Panc1 (cell line): ENCODE measurements at regions not wholly inside any gene's neighbourhood (a gene's known extent, or its start where the extent isn't known, plus 50 kb on each side); places are given as distances from the start of the nearest gene placed in this dataset.

Experiments
- ATAC-seq: fragments of 200-7000 bp; cut with Tn5 transposase; 2 replicates; pipeline ENCODE4 v1.9.1; 2020; ENCODE audit warnings: mild to moderate bottlenecking, moderate library complexity
- BruUV-seq: library from RNA; stranded (reverse); fragments of 400-500 nt; replicated peaks from 2 replicates; lab custom pipeline; 2021; lab: Mats Ljungman, UMichigan
- CTCF ChIA-PET: fragments of 300-600 bp; sonication (Branson Sonifier 250); formaldehyde crosslinking; loops from one replicate; lab custom pipeline; 2022; ENCODE audit warnings: antibody characterized with exemption; lab: Charles Lee
- POLR2A ChIA-PET: fragments of 300-600 bp; sonication (Branson Sonifier 250); formaldehyde crosslinking; loops from one replicate; lab custom pipeline; 2022; ENCODE audit warnings: antibody characterized with exemption; lab: Charles Lee
- DNase-seq: peaks from one replicate; pipeline ENCODE4 v3.0.0-alpha.2; 2010; ENCODE audit warnings: low read depth, low spot score
- H3K27ac ChIP-seq: 2 replicates; pipeline ENCODE4 v1.5.1; 2011; ENCODE audit warnings: mild to moderate bottlenecking, low read length, inconsistent platforms
- H3K27me3 ChIP-seq: fragments of 200-500 bp; sonication (Bioruptor generic); 2 replicates; pipeline ENCODE4 v1.6.0; 2014; ENCODE audit warnings: low read length, inconsistent platforms; ENCODE audit not compliant: control insufficient read depth, insufficient read depth
- H3K36me3 ChIP-seq: fragments of 200-500 bp; sonication (Bioruptor generic); 2 replicates; pipeline ENCODE4 v1.5.1; 2014; ENCODE audit warnings: inconsistent platforms, mild to moderate bottlenecking, low read length, moderate library complexity; ENCODE audit not compliant: control insufficient read depth, insufficient read depth
- H3K4me1 ChIP-seq: 2 replicates; pipeline ENCODE4 v1.5.1; 2011; ENCODE audit warnings: inconsistent platforms, mild to moderate bottlenecking, low read length, moderate library complexity; ENCODE audit not compliant: control insufficient read depth, insufficient read depth
- H3K4me3 ChIP-seq, 2 experiments: 2 replicates each; pipeline ENCODE4 v1.5.1; 2011 to 2012; ENCODE audit warnings: low read depth in 2 of 2, low read length in 2 of 2, mild to moderate bottlenecking in 2 of 2, inconsistent platforms in 1 of 2, moderate library complexity in 1 of 2
- H3K9me3 ChIP-seq: fragments of 200-500 bp; sonication (Bioruptor generic); 2 replicates; pipeline ENCODE4 v1.5.1; 2014; ENCODE audit warnings: low read depth, mild to moderate bottlenecking, inconsistent platforms, low read length, moderate library complexity; ENCODE audit not compliant: control insufficient read depth, insufficient read depth
- POLR2AphosphoS5 ChIP-seq: IDR thresholded peaks from 2 replicates; pipeline ENCODE4 v1.6.1; 2012; ENCODE audit warnings: mild to moderate bottlenecking, low read depth, low read length, moderate library complexity
- SIN3A ChIP-seq: IDR thresholded peaks from 2 replicates; pipeline ENCODE4 v1.6.1; 2012; ENCODE audit warnings: low read depth, mild to moderate bottlenecking, low read length, moderate library complexity, borderline replicate concordance; ENCODE audit not compliant: insufficient read depth
- TCF7L2 ChIP-seq: IDR thresholded peaks from 2 replicates; pipeline ENCODE4 v1.6.1; 2011; ENCODE audit warnings: mild to moderate bottlenecking, low read depth, low read length, inconsistent platforms
- in situ Hi-C: cut with HindIII; loops from 2 replicates; pipeline ENCODE4 v1.10.0; 2016; ENCODE audit warnings: low sequenced_read_pairs, low pct_unique_long_range_greater_than_20kb
- intact Hi-C: fragments of 100-400 bp; cut with micrococcal nuclease; formaldehyde crosslinking; loops from one replicate; pipeline ENCODE4 v1.10.0; 2022; ENCODE audit not compliant: unreplicated experiment
- TF ChIP-seq, protein P1 (sequence below): fragments of 450-650 bp; IDR thresholded peaks from 2 replicates; pipeline ENCODE4 v1.5.1; 2017; ENCODE audit warnings: mild to moderate bottlenecking
- TF ChIP-seq, protein P2 (sequence below), 2 experiments: IDR thresholded peaks; 2 replicates each; pipeline ENCODE4 v1.6.1; 2011 to 2012; ENCODE audit warnings: low read depth in 2 of 2, control low read depth in 1 of 2, low read length in 1 of 2, mild to moderate bottlenecking in 1 of 2, moderate library complexity in 1 of 2; ENCODE audit not compliant: insufficient read depth in 1 of 2

DNA sequence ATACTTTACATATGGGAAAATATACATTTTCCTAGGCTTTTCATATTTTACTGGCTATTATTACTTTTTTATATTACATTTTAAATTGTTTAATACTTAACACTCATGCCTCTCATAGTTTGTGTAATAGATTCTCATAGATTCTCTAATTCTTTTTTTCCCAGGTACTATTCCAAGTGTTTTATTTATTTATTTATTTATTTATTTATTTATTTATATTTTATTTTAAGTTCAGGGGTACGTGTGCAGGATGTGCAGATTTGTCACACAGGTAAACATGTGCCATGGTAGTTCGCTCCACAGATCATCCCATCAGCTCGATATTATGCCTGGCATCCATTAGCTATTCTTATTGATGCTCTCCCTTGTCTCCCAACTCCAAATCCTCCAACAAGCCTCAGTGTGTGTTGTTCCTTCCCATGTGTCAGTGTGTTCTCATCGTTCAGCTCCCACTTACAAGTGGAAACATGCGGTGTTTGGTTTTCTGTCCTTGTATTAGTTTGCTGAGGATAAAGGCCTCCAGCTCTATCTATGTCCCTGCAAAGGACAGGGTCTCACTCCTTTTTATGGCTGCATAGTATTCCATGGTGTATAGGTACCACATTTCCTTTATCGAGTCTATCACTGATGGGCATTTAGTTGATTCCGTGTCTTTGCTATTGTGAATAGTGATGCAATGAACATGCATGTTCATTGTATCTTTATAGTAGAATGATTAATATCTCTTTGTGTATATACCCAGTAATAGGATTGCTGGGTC, 205.4 kb upstream of the P2RY1 start:
- intact Hi-C loops (no loop called here), in situ Hi-C loops (no loop called here)
- ChIA-PET POLR2A (no interaction called here), CTCF (no interaction called here)
- H3K4me1 ChIP-seq, result no peaks in the 10 kb centered on the region
- H3K36me3 ChIP-seq, result no peaks in the 10 kb centered on the region
- DNase-seq, result no peak
- TF ChIP-seq, protein P1, sequence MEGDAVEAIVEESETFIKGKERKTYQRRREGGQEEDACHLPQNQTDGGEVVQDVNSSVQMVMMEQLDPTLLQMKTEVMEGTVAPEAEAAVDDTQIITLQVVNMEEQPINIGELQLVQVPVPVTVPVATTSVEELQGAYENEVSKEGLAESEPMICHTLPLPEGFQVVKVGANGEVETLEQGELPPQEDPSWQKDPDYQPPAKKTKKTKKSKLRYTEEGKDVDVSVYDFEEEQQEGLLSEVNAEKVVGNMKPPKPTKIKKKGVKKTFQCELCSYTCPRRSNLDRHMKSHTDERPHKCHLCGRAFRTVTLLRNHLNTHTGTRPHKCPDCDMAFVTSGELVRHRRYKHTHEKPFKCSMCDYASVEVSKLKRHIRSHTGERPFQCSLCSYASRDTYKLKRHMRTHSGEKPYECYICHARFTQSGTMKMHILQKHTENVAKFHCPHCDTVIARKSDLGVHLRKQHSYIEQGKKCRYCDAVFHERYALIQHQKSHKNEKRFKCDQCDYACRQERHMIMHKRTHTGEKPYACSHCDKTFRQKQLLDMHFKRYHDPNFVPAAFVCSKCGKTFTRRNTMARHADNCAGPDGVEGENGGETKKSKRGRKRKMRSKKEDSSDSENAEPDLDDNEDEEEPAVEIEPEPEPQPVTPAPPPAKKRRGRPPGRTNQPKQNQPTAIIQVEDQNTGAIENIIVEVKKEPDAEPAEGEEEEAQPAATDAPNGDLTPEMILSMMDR, result no peak
- TF ChIP-seq, protein P2, sequence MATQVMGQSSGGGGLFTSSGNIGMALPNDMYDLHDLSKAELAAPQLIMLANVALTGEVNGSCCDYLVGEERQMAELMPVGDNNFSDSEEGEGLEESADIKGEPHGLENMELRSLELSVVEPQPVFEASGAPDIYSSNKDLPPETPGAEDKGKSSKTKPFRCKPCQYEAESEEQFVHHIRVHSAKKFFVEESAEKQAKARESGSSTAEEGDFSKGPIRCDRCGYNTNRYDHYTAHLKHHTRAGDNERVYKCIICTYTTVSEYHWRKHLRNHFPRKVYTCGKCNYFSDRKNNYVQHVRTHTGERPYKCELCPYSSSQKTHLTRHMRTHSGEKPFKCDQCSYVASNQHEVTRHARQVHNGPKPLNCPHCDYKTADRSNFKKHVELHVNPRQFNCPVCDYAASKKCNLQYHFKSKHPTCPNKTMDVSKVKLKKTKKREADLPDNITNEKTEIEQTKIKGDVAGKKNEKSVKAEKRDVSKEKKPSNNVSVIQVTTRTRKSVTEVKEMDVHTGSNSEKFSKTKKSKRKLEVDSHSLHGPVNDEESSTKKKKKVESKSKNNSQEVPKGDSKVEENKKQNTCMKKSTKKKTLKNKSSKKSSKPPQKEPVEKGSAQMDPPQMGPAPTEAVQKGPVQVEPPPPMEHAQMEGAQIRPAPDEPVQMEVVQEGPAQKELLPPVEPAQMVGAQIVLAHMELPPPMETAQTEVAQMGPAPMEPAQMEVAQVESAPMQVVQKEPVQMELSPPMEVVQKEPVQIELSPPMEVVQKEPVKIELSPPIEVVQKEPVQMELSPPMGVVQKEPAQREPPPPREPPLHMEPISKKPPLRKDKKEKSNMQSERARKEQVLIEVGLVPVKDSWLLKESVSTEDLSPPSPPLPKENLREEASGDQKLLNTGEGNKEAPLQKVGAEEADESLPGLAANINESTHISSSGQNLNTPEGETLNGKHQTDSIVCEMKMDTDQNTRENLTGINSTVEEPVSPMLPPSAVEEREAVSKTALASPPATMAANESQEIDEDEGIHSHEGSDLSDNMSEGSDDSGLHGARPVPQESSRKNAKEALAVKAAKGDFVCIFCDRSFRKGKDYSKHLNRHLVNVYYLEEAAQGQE (IDR thresholded peaks at IDR 0.05; ENCODE audit: insufficient read depth in 1 of 2, low read depth in 2 of 2, low read length in 1 of 2), result no peak
- no peak for TF ChIP-seq TCF7L2
- no peak for TF ChIP-seq POLR2AphosphoS5
- TF ChIP-seq SIN3A, result no peak
- no peak for ATAC-seq
- no peak overlapping the region for H3K4me3 ChIP-seq
- no peaks in the 10 kb centered on the region for H3K9me3 ChIP-seq
- H3K27me3 ChIP-seq, result no peaks in the 10 kb centered on the region
- no TSS peak for BruUV-seq
- no peak overlapping the region for H3K27ac ChIP-seq

DNA sequence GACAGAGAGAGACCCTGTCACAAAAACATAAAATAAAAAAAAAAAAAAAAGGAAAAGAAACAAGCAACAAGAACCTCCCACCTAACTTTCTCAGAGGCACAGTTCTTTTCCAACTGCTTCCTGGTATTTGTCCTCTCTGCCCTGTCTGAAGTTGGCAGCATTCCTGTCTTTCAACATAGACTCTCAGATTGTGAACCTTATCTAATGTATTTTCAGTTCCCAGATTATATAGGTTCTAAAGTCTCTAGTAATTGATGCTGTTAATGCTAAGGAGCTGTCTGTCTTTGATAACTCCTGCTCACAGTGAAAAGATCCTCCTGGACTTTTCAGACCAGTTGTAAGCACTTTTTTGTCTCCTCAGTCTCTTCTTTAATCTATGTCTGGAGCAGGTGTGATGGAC, 199.5 kb upstream of the P2RY1 start:
- H3K27ac ChIP-seq, result no peak overlapping the region
- H3K9me3 ChIP-seq, result no peaks in the 10 kb centered on the region
- no peaks in the 10 kb centered on the region for H3K27me3 ChIP-seq
- DNase-seq (no peak), ATAC-seq (no peak)
- BruUV-seq, result no TSS peak
- no peak overlapping the region for H3K4me3 ChIP-seq
- ChIA-PET CTCF (no interaction called here), POLR2A (no interaction called here)
- TF ChIP-seq, protein P1, result no peak
- TF ChIP-seq POLR2AphosphoS5 (no peak), SIN3A (no peak), TCF7L2 (no peak)
- TF ChIP-seq, protein P2 (IDR thresholded peaks at IDR 0.05; ENCODE audit: insufficient read depth in 1 of 2, low read depth in 2 of 2, low read length in 1 of 2), result no peak
- intact Hi-C loops (no loop called here), in situ Hi-C loops (no loop called here)
- no peaks in the 10 kb centered on the region for H3K36me3 ChIP-seq
- no peaks in the 10 kb centered on the region for H3K4me1 ChIP-seq
